ENCODE measurements at regions not wholly inside any gene's neighbourhood (a gene's known extent, or its start where the extent isn't known, plus 50 kb on each side); places are given as distances from the start of the nearest gene placed in this dataset.
A peak's percentile ranks its signal among the peaks of the same experiment; 100 is the strongest.
"Not testable (repeated sequence)": the region's sequence is repeated elsewhere in the genome, so short reads cannot be mapped to it uniquely, and the experiment has no call there.

GRCh38 chr6:81950877-81951276 is 198.4 kb upstream of the TENT5A start:
- Histone ChIP-seq H3K36me3 (no peaks in the 10 kb centered on the region), H3K4me3 (no peak overlapping the region), H3K9me3 (replicated peaks in 1 of 11) (no peaks in the 10 kb centered on the region), H3K27me3 (no peaks in the 10 kb centered on the region), H3K4me2 (peak overlapping the region in 5 of 11 experiments; percentile 7 to 37 (median 27); a peak in 6 of 22 replicates), H3K9ac (no peak overlapping the region), H4K20me1 (no peaks in the 10 kb centered on the region), H3K4me1 (peaks cover 4 to 9% (median 7%) of the 10 kb centered on the region in 10 experiments; a peak in 8 of 20 replicates), H3K27ac (no peak overlapping the region)
- no peak for TF ChIP-seq Cebpa-rat (IDR thresholded peaks at IDR 0.05)

DNA sequence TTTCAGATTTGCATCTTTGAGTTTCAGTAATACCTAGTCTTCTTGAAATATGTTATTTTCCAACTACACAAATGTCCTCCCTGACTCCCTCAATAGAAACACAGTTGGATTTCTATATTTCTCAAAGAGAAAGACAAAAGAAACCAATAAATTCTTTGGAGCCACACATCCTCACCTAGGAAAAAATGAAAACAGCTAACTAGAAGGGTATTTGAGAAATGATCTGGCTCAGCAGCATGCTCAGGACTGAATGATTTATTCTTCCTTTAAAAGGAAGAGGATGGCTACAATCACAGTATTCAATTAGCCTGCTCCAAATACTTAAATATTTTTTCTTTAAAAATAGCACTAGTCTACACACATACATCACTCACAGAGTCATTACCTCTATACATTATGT is 196.4 kb upstream of the TENT5A start:
- Histone ChIP-seq H3K4me3 (no peak overlapping the region), H3K9me3 (replicated peaks in 1 of 11) (no peaks in the 10 kb centered on the region), H3K27ac (no peak overlapping the region), H4K20me1 (no peaks in the 10 kb centered on the region), H3K27me3 (no peaks in the 10 kb centered on the region), H3K36me3 (no peaks in the 10 kb centered on the region), H3K4me2 (no peak overlapping the region), H3K4me1 (peaks cover 4 to 9% (median 7%) of the 10 kb centered on the region in 10 experiments; a peak in 8 of 20 replicates), H3K9ac (no peak overlapping the region)
- no peak for TF ChIP-seq Cebpa-rat (IDR thresholded peaks at IDR 0.05)

DNA sequence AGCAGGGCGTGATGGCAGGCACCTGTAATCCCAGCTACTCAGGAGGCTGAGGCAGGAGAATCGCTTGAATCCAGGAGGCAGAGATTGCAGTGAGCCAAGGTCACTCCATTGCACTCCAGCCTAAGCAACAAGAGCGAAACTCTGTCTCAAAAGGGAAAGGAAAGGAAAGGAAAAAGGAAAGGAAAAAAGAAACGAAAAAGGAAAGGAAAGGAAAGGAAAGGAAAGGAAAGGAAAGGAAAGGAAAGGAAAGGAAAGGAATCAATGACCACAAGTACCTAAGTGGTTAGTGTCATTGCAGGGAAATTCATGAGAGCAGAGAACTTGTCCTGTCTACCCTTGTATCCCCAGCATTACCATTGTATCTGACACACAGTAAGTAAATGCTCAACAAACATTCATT is 195.7 kb upstream of the TENT5A start:
- not testable (repeated sequence) for H3K4me1 ChIP-seq

GRCh38 chr6:81944661-81945060 is 192.2 kb upstream of the TENT5A start:
- TF ChIP-seq Cebpa-rat (IDR thresholded peaks at IDR 0.05) = no peak

More for the DNA sequence above, 195.7 kb upstream of the TENT5A start:
- not testable (repeated sequence) for H4K20me1 ChIP-seq; H3K27me3 ChIP-seq; H3K4me3 ChIP-seq; H3K4me2 ChIP-seq; H3K9ac ChIP-seq; H3K36me3 ChIP-seq; H3K9me3 ChIP-seq (replicated peaks in 1 of 11); H3K27ac ChIP-seq

GRCh38 chr6:81942842-81943241 is 190.4 kb upstream of the TENT5A start:
- H3K36me3 ChIP-seq, H3K27ac ChIP-seq, H3K27me3 ChIP-seq: not testable (repeated sequence)

More at GRCh38 chr6:81944661-81945060, 192.2 kb upstream of the TENT5A start:
- Histone ChIP-seq H3K4me1 (no peaks in the 10 kb centered on the region), H3K4me2 (no peak overlapping the region), H3K27ac (no peak overlapping the region), H3K27me3 (no peaks in the 10 kb centered on the region), H3K9ac (no peak overlapping the region), H3K36me3 (no peaks in the 10 kb centered on the region), H3K4me3 (no peak overlapping the region), H3K9me3 (replicated peaks in 1 of 11) (no peaks in the 10 kb centered on the region), H4K20me1 (no peaks in the 10 kb centered on the region)

DNA sequence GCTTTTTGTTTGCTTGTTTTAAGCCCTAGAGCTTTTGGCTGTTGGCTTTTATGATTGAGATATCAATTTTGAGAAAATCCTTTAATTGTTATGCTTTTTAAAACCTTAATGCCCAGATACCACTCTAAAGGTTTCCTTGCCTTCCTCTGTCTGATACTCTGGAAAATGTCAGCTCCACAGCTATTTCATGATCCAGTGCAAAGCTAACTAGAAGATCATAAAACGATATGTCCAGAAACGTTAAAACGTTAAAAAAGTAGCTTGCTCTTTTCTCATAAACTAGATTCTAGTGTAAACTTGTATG is 189.5 kb upstream of the TENT5A start:
- Histone ChIP-seq H3K9ac (no peak overlapping the region), H3K4me2 (no peak overlapping the region), H4K20me1 (no peaks in the 10 kb centered on the region), H3K4me1 (no peaks in the 10 kb centered on the region), H3K27ac (no peak overlapping the region), H3K36me3 (no peaks in the 10 kb centered on the region), H3K9me3 (replicated peaks in 1 of 11) (no peaks in the 10 kb centered on the region), H3K4me3 (no peak overlapping the region), H3K27me3 (no peaks in the 10 kb centered on the region)
- no peak for TF ChIP-seq Cebpa-rat (IDR thresholded peaks at IDR 0.05)

More at GRCh38 chr6:81942842-81943241, 190.4 kb upstream of the TENT5A start:
- H3K9me3 ChIP-seq (replicated peaks in 1 of 11); H4K20me1 ChIP-seq; H3K4me3 ChIP-seq; H3K4me1 ChIP-seq; H3K4me2 ChIP-seq; H3K9ac ChIP-seq: not testable (repeated sequence)

GRCh38 chr6:81940451-81940985 is 188.0 kb upstream of the TENT5A start:
- H3K27me3 ChIP-seq = no peaks in the 10 kb centered on the region
- no peak overlapping the region for H3K9ac ChIP-seq
- no peaks in the 10 kb centered on the region for H3K9me3 ChIP-seq (replicated peaks in 1 of 11)
- H3K27ac ChIP-seq = no peak overlapping the region
- H3K4me3 ChIP-seq = no peak overlapping the region
- TF ChIP-seq Cebpa-rat (IDR thresholded peaks at IDR 0.05) = no peak
- no peaks in the 10 kb centered on the region for H4K20me1 ChIP-seq
- H3K4me2 ChIP-seq = no peak overlapping the region
- no peaks in the 10 kb centered on the region for H3K36me3 ChIP-seq
- no peaks in the 10 kb centered on the region for H3K4me1 ChIP-seq

DNA sequence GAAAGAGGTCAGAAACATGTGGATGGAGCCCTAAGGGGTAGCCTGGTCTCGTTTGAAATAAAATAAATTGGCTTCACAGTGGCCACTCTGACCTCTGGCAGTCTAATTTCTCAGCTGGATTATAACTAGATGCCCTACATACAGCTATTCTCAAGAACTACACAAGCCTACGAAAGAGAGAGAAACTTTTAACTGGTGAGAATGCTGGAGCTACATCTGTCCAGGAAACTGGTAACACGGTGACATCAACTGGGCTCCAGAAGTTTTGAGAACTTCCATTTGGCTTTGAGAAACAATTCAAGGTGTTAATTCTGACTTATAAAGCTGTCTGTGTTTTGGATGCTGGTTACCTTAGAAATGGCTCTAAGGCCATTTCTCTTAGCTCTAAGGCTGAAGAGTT is 187.3 kb upstream of the TENT5A start:
- Histone ChIP-seq H3K36me3 (no peaks in the 10 kb centered on the region), H3K9me3 (replicated peaks in 1 of 11) (no peaks in the 10 kb centered on the region), H4K20me1 (no peaks in the 10 kb centered on the region), H3K27me3 (no peaks in the 10 kb centered on the region), H3K27ac (no peak overlapping the region), H3K4me1 (no peaks in the 10 kb centered on the region), H3K4me3 (no peak overlapping the region), H3K9ac (no peak overlapping the region), H3K4me2 (no peak overlapping the region)
- no peak for TF ChIP-seq Cebpa-rat (IDR thresholded peaks at IDR 0.05)

DNA sequence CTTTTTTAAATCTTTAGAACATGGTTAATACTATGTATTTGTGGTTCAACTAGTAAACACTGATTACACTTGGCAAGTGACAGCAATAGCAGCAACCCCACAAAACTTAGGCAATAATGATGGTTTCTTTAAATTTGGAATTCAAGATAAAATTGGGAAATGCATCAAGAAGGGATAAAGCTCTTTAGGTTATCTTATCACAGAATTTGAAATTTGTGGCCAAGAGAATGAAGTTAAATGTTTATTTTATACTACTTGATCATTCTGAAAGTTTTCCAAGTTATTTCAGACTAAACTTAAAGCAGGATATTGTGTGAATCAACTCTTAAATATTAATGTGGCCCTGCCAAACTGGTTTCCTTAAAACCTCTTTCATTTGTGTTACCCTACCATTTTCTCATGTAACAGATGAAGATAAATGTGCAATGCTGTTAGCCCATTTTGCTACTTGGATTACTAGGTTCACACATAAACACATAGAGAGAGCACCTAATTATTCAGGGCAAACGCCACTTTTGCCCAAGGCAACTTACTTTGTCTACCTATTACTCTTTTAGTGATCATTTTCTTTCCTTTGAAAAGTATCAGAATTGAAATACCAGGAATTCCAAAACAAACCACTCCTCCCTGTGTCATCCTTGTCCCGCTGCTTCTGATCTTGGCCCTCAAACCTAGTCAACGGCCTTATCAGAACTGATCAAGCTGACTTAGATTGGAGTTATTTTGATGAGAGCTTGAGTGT is 186.7 kb upstream of the TENT5A start:
- H3K27me3 ChIP-seq = no peaks in the 10 kb centered on the region
- H3K9ac ChIP-seq = no peak overlapping the region
- TF ChIP-seq Cebpa-rat (IDR thresholded peaks at IDR 0.05) = no peak
- H3K4me2 ChIP-seq = no peak overlapping the region
- no peaks in the 10 kb centered on the region for H3K4me1 ChIP-seq
- H4K20me1 ChIP-seq = no peaks in the 10 kb centered on the region
- H3K4me3 ChIP-seq = no peak overlapping the region
- H3K27ac ChIP-seq = no peak overlapping the region
- H3K9me3 ChIP-seq (replicated peaks in 1 of 11) = no peaks in the 10 kb centered on the region
- H3K36me3 ChIP-seq = no peaks in the 10 kb centered on the region

DNA sequence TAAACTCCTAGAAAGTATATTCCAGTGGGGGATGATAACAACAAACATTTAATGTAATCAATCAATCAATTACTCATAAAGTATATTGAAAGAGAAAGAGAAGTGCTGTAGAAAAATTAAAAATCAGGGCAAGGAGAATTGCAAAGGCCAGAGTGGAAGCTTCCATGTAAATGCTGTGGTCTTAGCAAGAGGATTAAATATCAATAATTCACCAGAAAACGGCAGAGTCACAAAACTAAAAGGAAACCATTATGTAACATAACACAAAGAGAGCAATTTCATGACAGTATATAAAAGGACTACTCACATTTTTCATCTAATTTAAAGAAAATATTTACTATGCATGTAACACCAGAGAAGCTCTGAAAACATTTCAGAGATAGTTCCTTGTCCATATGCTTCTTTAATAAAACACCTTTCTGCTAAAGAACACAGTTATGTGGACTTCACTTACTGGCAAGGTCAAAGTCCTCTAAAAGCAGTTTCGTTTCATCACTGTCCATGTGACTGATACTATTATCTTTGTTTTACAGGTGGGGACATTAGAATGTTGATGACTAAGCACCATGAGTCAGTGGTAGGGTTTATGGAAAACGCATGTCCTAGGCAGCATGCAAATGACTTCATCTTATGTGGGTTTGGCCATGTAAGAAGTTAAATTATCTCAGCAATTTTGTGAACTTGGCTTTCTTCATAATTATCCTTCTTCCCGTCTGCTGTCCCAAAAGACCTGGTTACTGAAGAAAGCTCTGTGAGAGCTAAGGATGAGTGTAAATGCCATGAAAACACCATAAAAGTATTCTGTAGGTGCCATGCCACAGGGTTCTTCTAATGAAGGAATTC is 185.8 kb upstream of the TENT5A start:
- Histone ChIP-seq H3K27ac (no peak overlapping the region), H3K9me3 (replicated peaks in 1 of 11) (no peaks in the 10 kb centered on the region), H3K4me1 (no peaks in the 10 kb centered on the region), H3K4me3 (no peak overlapping the region), H3K4me2 (no peak overlapping the region), H4K20me1 (no peaks in the 10 kb centered on the region), H3K27me3 (no peaks in the 10 kb centered on the region), H3K36me3 (no peaks in the 10 kb centered on the region), H3K9ac (no peak overlapping the region)
- no peak for TF ChIP-seq Cebpa-rat (IDR thresholded peaks at IDR 0.05)

Measured in BLaER1 treated with 17β-estradiol and CSF1 and Interleukin-3, amounts not matched to agents 10 nM and 100 nM (cell line).